GM10266 (cell line): ENCODE measurements at regions not wholly inside any gene's neighbourhood (a gene's known extent, or its start where the extent isn't known, plus 50 kb on each side); places are given as distances from the start of the nearest gene placed in this dataset.
"Not testable (repeated sequence)": the region's sequence is repeated elsewhere in the genome, so short reads cannot be mapped to it uniquely, and the experiment has no call there.

Experiments
- DNase-seq: peaks from one replicate; pipeline ENCODE4 v3.0.0; 2012; ENCODE audit errors: extremely low spot score
- TF ChIP-seq, protein P1 (sequence below): IDR thresholded peaks from 2 replicates; pipeline ENCODE4 v1.5.1; 2012; ENCODE audit warnings: mild to moderate bottlenecking, low read depth; ENCODE audit not compliant: control insufficient read depth, insufficient read depth; ENCODE audit errors: missing control alignments

DNA sequence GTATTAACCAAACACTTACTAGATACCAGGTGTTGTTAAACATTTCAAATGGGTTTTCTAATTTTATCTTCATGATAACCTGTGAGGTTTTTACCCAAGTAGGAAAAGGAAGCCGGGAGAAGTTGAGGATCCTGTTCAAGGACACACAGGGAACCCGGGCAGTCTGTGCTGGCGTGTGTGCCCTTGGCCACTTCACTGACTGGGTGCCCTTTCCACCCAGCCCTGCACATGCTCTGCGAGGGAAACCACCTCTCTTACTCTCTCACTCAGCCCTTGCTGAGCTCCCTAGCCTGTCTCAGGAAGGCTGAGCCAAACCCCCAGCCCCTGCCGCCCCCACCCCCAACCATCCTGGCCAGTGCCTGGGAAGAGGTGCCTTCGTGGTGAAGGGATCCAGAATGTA, 51.8 kb downstream of the TEX44 start:
- TF ChIP-seq, protein P1, sequence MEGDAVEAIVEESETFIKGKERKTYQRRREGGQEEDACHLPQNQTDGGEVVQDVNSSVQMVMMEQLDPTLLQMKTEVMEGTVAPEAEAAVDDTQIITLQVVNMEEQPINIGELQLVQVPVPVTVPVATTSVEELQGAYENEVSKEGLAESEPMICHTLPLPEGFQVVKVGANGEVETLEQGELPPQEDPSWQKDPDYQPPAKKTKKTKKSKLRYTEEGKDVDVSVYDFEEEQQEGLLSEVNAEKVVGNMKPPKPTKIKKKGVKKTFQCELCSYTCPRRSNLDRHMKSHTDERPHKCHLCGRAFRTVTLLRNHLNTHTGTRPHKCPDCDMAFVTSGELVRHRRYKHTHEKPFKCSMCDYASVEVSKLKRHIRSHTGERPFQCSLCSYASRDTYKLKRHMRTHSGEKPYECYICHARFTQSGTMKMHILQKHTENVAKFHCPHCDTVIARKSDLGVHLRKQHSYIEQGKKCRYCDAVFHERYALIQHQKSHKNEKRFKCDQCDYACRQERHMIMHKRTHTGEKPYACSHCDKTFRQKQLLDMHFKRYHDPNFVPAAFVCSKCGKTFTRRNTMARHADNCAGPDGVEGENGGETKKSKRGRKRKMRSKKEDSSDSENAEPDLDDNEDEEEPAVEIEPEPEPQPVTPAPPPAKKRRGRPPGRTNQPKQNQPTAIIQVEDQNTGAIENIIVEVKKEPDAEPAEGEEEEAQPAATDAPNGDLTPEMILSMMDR, result no peak

GRCh38 chr2:231646476-231646875, 53.8 kb downstream of the TEX44 start:
- no peak for DNase-seq
- TF ChIP-seq, protein P1, result no peak

More for the DNA sequence above, 51.8 kb downstream of the TEX44 start:
- no peak for DNase-seq

- peak; percentile 60 for DNase-seq
- TF ChIP-seq, protein P1, result peak; percentile 86
Measured at GRCh38 chr2:231648579-231649174, 56.0 kb downstream of the TEX44 start.

GRCh38 chr2:231651561-231651960, 56.8 kb upstream of the PTMA start:
- DNase-seq, result not testable (repeated sequence)

GRCh38 chr2:231655488-231655887, 52.8 kb upstream of the PTMA start:
- TF ChIP-seq, protein P1, result no peak

DNA sequence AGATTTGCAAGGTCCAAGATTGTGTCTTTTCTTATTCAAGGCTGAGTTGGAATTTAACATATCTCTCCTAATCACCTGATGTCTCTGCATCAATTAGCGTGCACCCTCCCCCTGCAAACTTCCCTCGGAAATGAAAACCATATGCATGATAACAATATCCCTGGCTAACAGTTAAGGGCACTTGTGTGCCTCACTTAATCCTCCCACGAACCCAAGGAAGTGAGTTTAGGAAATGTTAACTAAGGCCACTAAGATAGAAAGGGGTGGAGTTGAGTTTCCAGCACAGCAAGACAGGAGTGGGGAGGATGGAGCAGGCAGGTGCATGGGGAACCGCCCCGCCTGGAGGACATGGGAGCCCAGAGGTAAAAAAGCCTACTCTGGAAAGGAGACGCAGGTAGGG, 52.4 kb upstream of the PTMA start:
- TF ChIP-seq, protein P1, result no peak
- no peak for DNase-seq

More at GRCh38 chr2:231655488-231655887, 52.8 kb upstream of the PTMA start:
- no peak for DNase-seq
